Hematopoietic multipotent progenitor cell treated with erythropoietin and hydrocortisone succinate and interleukin-3 and kit ligand, for 15 days (in vitro differentiated cells): ENCODE measurements at regions not wholly inside any gene's neighbourhood (a gene's known extent, or its start where the extent isn't known, plus 50 kb on each side); places are given as distances from the start of the nearest gene placed in this dataset.
"Not testable (repeated sequence)": the region's sequence is repeated elsewhere in the genome, so short reads cannot be mapped to it uniquely, and the experiment has no call there.

ENCODE experiments used
- DNase-seq: peaks from one replicate; pipeline ENCODE4 v3.0.0-alpha.2; 2015; ENCODE audit warnings: low spot score

DNA sequence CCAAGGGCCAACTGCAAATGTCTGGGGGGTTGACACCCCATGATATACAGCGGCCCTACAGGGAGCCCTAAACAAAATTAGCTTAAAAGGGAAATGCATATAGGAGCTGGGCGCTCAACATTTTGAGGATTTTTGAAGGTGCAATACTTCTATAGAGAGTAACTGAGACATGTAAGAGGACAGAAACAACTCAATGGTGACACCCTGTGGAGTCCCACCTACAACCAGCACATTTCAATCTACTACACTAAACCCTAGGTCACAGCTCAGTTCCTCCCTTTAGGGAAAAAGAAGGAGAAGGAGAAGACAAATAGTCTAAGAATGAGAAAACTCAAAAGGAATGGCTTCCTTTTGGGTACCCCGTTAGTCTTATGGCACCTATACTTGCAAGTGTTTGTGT, 1010.5 kb upstream of the NOVA1 start:
- DNase-seq: no peak

- DNase-seq: no peak
Measured at GRCh38 chr14:27612121-27612520, 1014.3 kb upstream of the NOVA1 start.

GRCh38 chr14:27613102-27613501, 1015.3 kb upstream of the NOVA1 start:
- DNase-seq: no peak

DNA sequence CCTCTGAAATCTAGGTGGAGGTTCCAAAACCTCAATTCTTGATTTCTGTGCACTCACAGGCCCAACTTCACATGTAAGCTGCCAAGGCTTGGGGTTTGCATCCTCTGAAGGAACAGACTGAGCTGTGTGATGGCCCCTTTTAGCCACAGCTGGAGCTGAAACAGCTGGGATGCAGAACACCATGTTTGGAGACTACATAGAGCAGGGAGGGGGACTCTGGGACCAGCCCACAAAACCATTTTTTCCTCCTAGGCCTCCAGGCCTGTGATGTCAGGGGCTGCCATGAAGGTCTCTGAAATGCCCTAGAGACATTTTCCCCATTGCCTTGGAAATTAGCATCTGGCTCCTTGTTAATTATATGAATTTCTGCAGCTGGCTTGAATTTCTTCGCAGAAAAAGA, 1025.9 kb upstream of the NOVA1 start:
- no peak for DNase-seq

DNA sequence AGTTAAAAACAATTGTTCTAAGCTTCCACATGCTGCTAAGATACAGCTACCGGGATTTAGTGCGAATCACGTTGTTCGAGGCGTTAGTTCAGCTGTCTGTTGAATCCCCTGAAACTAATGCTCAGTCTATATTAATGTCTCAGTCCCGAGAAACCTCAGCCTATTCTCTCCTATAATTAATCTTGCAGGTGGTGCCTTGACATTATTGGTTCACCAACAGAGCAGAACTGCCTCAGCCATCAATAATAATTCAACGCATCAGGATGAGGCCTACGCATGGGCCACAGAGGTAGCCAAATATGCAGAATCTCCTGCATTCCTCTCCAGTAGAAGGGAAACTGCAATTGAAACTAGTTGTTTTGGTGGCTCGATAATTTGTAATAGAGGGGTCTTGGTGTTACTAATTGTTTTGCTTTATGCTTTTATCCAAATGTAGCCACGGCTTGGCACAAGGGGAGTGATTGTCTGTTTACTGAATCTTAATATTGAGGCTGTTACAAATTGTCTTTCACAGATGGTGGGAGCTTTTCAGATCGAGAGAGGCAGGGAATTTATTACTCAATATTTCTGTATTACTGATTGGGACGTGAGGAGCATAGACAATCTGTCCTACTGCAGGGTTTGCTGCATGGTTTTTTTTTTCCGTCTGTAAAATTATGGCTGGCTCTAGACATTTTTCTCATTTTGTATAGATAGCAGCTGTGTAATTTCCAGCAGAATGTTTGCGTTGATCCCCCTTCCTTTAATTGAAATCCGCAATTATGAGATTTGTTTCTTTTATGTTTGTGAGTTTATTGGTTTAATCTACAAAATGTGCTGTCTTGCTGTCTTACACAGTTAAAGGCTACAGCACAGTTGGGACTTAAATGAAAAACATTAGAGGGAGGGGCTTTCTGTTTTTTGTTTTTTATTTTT, 1036.5 kb upstream of the NOVA1 start:
- no peak for DNase-seq

DNA sequence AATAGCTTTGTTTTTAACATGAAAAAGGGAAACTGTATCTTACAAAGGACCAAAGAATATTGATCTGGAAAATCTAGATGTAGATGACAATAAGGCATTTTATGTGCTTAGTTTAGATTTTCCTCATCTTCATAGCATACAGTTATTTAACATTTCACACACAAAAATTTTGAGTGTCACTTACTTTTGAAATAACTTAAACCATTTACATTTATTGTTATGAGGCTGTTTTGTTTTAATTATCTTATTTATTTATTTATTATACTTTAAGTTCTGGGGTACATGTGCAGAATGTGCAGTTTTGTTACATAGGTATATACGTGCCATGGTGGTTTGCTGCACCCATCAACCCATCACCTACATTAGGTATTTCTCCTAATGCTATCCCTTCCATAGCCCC, 1042.9 kb upstream of the NOVA1 start:
- not testable (repeated sequence) for DNase-seq

DNA sequence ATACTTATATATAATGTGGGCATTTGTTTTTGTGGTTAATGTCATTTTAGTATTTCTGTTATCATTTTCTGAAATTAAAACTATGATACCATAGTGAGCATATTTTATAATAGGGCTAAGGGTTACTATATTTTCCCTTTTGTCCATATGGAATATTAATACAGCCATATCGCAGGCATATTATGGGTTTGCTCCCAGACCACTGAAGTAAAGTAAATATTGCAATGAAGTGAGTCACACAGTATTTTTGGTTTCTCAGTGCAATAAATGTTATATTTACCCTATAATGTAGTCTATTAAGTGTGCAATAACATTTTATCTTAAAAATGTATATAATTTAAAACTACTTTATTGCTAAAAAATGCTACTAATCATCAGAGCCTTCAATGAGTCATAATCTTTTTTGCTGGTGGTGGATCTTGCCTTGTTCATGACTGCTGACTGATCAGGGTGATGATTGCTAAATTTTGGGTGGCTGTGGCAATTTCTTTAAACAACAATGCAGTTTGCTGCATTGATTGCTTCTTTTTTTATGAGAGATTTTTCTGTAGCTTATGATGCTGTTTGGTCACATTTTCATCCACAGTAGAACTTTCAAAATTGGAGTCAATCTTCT, 1044.5 kb upstream of the NOVA1 start:
- DNase-seq: no peak

- DNase-seq: no peak
Measured at GRCh38 chr14:27660683-27661082, 1062.8 kb upstream of the NOVA1 start.

DNA sequence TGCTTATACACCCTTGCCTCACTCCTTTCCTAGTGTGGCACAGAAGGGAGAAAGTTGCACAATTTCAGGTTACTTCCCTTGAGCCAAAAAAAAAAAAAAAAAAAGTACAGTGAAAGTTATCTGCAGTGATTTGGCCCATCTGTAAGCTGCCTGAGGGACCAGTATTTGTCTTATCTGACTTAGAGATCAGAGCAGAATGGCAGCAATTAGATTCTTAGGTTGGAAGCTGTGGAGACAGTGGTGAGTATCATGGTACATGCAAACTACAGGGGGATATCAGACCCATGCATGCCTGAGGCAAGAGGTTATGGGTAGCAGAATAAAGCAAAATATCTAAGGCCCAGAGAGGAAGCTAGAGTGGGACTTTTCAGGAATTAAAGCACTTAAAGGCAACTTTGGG, 1070.7 kb upstream of the NOVA1 start:
- no peak for DNase-seq

DNA sequence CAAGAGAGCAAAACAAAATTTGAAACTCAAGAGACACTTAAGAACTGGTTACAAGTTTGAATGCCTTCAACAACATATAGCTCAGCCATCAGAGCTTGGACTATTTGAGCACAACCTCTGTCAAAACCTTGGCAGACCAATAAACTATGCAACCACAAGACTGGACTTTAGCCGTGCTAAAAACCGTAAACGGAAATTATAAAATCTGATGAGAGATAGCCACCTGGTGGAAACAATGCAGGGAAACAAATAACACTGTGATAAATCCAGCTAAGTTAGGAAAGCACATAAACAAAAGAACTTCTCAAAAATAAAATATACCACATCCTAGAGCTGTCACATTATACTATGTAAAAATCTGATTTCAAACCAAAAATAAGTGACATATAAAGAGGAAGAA, 1074.2 kb upstream of the NOVA1 start:
- DNase-seq: no peak

- DNase-seq: not testable (repeated sequence)
Measured at GRCh38 chr14:27672811-27673737, 1075.2 kb upstream of the NOVA1 start.

DNA sequence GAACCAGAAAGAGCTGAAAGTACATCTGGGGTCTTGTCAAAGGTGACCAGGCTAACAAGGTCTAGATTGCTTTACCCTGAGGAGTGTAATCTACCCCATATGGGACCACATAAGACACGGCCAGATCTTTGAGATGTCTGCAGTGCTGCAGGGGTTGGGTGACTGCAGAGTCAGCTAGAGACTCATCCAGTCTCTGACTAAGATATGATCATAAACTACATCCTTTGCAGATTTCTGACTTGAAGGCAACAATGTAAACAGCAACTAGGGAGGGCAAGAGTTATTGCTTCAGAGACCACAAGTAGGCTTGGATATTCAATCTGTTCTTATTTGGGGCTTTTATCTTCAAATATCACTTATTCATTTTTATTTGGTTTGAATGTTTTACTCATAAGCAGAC, 1080.5 kb upstream of the FOXG1 start:
- no peak for DNase-seq

DNA sequence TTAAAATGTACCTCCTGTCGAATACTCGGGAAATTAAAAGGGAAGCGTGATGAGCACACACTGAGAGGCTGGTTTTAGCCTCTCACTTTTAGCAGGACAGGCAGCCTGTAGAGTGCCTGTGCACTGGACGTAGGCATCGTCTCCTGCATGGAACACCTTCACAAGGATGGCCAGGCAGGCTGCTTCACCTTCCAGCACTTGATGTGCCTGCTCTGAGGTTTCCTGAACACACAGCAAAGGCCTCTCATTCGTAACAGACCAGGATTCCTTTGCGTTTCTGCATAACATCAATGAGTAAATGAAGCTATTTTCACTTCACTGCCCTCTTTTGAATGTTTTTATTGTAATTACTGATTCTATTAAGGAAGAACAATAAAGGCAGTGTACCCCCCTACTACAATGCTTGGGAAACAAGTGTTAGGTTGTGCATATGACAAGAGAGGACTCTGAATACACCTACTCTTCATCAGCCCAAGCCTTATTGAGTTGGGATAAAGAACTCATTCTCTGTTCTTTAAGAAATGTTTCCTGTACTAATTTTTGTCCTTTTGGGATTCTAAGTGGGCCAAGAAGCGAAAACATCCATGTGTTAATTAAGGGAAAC, 1077.6 kb upstream of the FOXG1 start:
- no peak for DNase-seq

DNA sequence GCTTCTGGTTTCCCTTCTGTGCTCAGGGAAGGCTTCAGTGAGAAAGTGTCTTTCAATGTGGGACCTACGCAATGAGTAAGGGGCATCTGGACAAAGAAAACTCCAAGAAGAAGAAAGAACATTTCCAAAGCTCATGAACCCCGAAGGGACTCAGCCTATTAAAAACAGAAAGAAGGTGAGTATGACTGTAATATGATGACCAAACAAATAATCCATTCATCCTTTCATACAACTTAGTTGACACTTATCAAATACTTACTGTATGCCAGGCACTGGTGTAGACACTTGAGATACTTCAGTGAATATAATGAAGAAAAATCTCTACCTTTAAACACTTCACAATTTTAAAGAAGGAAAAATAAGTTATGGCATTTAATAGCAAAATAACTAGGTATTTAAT, 1054.2 kb upstream of the FOXG1 start:
- no peak for DNase-seq

GRCh38 chr14:27715561-27715960, 1051.0 kb upstream of the FOXG1 start:
- no peak for DNase-seq

DNA sequence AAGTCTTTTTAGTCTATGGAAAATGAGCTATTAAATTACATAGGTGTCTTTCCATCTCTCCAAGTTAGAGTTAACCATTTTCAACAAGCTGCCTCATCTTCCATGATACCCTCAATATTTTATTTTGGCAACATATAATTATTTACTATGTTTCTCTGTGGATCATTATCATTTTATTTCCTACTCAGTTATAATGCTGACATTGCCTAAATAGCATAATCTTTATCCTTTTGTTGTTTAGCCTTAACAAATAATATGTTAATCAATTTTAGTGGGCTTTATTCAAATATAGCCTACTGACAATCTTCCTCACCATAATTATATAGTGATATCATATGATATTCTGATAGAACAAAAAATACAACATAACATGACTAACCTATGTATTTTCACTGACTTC, 1044.8 kb upstream of the FOXG1 start:
- DNase-seq: no peak

- DNase-seq: no peak
Measured at GRCh38 chr14:27725482-27725881, 1041.1 kb upstream of the FOXG1 start.

DNA sequence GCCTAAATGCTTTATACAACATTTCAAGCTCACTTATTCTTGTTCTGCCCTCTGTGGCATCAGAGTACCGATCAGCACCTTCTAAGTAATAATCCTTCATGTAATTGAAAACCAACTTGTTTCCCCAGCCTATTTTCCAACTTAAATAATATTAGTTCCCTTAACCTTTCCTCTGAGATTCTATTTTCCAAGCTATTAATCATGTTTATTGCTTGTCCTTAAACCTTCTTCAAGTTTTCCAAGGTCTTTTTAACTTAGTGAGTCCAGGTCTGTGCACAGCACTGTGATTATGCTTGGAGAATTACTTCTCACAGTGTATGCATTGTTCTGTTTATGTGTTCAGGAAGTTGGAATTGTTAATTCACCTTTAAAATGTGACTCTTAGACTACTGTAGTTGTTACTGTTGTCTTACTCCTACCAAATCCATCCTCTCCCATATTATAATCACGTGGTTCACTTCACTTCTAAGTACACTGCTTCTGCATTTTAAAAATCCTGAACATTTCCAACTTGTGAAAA, 1039.3 kb upstream of the FOXG1 start:
- DNase-seq: no peak

- DNase-seq: no peak
Measured at GRCh38 chr14:27730204-27730603, 1036.4 kb upstream of the FOXG1 start.

GRCh38 chr14:27739657-27740156, 1026.9 kb upstream of the FOXG1 start:
- no peak for DNase-seq

- DNase-seq: no peak
Measured at GRCh38 chr14:27750114-27750513, 1016.5 kb upstream of the FOXG1 start.

- DNase-seq: not testable (repeated sequence)
Measured at GRCh38 chr14:27757642-27758041, 1008.9 kb upstream of the FOXG1 start.
